ENCODE measurements at regions not wholly inside any gene's neighbourhood (a gene's known extent, or its start where the extent isn't known, plus 50 kb on each side); places are given as distances from the start of the nearest gene placed in this dataset.
A peak's percentile ranks its signal among the peaks of the same experiment; 100 is the strongest.

GRCh38 chr7:114854369-114854768 is 67.5 kb upstream of the MDFIC start:
- Histone ChIP-seq H3K36me3 (ENCODE audit: insufficient read depth, low read length) (no peaks in the 10 kb centered on the region), H2AFZ (ENCODE audit: low read length, unreplicated experiment) (no peak overlapping the region), H3K4me3 (ENCODE audit: low read depth, low read length) (no peak overlapping the region), H3K4me1 (ENCODE audit: control insufficient read depth, insufficient read depth, low read length, unreplicated experiment) (peaks cover 8% of the 10 kb centered on the region), H3K27me3 (ENCODE audit: insufficient read depth, low read length) (no peaks in the 10 kb centered on the region), H3K27ac (ENCODE audit: low read depth, low read length) (no peak overlapping the region), H3K79me2 (ENCODE audit: control insufficient read depth, insufficient read depth, low read length, unreplicated experiment) (no peaks in the 10 kb centered on the region)

- H3K4me1 ChIP-seq (ENCODE audit: control insufficient read depth, insufficient read depth, low read length, unreplicated experiment), result peaks cover 8% of the 10 kb centered on the region
- no peak overlapping the region for H3K27ac ChIP-seq (ENCODE audit: low read depth, low read length)
- H3K79me2 ChIP-seq (ENCODE audit: control insufficient read depth, insufficient read depth, low read length, unreplicated experiment), result no peaks in the 10 kb centered on the region
- H3K36me3 ChIP-seq (ENCODE audit: insufficient read depth, low read length), result no peaks in the 10 kb centered on the region
- H3K4me3 ChIP-seq (ENCODE audit: low read depth, low read length), result no peak overlapping the region; the same call in 1 of the 2 replicates
- no peaks in the 10 kb centered on the region for H3K27me3 ChIP-seq (ENCODE audit: insufficient read depth, low read length)
- H2AFZ ChIP-seq (ENCODE audit: low read length, unreplicated experiment), result peak overlapping the region; percentile 76
Observed at GRCh38 chr7:114856625-114857024, 65.3 kb upstream of the MDFIC start.

DNA sequence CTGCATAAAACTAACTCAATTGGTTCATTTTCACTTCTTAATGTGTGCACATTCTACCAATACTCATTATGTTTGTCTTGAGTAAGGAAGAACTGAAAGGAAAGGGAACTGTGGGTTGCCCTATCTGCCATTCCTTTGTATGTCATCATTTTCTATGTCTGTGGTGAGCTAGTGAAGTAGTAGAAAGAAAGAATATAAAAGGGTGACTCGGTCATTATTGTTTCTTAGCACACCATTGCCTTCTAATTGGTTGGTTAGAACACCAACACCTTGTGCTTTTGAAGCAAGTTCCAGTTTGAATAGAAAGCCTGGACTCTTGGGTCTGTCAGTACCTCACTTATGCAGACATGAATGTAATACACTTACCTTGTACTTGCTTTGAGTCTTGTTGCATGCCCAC is 64.3 kb upstream of the MDFIC start:
- Histone ChIP-seq H3K27ac (ENCODE audit: low read depth, low read length) (no peak overlapping the region), H3K27me3 (ENCODE audit: insufficient read depth, low read length) (no peaks in the 10 kb centered on the region), H3K4me3 (ENCODE audit: low read depth, low read length) (no peak overlapping the region), H3K4me1 (ENCODE audit: control insufficient read depth, insufficient read depth, low read length, unreplicated experiment) (peaks cover 8% of the 10 kb centered on the region), H3K79me2 (ENCODE audit: control insufficient read depth, insufficient read depth, low read length, unreplicated experiment) (no peaks in the 10 kb centered on the region), H3K36me3 (ENCODE audit: insufficient read depth, low read length) (no peaks in the 10 kb centered on the region), H2AFZ (ENCODE audit: low read length, unreplicated experiment) (no peak overlapping the region)

DNA sequence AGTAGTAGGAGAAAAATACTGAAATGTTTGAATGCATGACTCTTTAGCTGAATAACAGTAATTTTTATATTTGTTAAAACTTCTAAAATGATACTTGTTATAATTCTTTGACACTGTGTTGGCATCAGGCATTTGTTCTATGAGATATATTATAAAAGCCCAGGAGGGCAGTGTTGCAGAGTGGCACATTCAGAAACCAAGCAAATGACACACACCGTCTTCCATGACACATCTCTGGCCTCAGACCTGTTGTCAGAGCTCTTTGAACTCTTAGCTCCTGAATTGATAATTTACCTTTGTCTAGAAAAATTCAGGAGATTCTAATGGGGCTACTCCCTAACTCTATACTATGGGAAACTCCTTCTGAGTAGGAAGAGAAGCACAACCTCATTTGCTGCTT is 62.4 kb upstream of the MDFIC start:
- H3K79me2 ChIP-seq (ENCODE audit: control insufficient read depth, insufficient read depth, low read length, unreplicated experiment), result no peaks in the 10 kb centered on the region
- H3K27me3 ChIP-seq (ENCODE audit: insufficient read depth, low read length), result no peaks in the 10 kb centered on the region
- H3K4me1 ChIP-seq (ENCODE audit: control insufficient read depth, insufficient read depth, low read length, unreplicated experiment), result peaks cover 16% of the 10 kb centered on the region
- no peaks in the 10 kb centered on the region for H3K36me3 ChIP-seq (ENCODE audit: insufficient read depth, low read length)
- H3K4me3 ChIP-seq (ENCODE audit: low read depth, low read length), result no peak overlapping the region
- no peak overlapping the region for H2AFZ ChIP-seq (ENCODE audit: low read length, unreplicated experiment)
- H3K27ac ChIP-seq (ENCODE audit: low read depth, low read length), result no peak overlapping the region

DNA sequence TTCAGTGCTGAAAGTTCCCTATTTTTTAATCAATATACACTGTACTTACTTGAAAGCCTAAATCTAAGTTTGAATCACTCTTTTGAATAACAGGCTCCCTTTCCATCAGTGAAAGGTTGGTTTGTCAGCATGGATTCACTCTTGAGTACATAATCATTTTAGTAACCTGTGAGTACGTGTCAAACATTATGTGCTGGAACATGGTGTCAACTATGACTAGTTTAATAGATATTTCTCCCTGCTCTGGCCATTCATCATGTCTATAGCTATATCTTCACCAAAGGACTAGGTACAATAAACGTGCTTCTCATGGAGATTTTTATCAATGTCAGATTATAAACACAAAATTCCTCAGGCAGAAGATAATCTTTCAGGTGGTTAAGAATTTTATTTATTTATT is 61.7 kb upstream of the MDFIC start:
- Histone ChIP-seq H3K4me1 (ENCODE audit: control insufficient read depth, insufficient read depth, low read length, unreplicated experiment) (peaks cover 21% of the 10 kb centered on the region), H3K4me3 (ENCODE audit: low read depth, low read length) (no peak overlapping the region), H3K27ac (ENCODE audit: low read depth, low read length) (no peak overlapping the region), H2AFZ (ENCODE audit: low read length, unreplicated experiment) (no peak overlapping the region), H3K36me3 (ENCODE audit: insufficient read depth, low read length) (no peaks in the 10 kb centered on the region), H3K27me3 (ENCODE audit: insufficient read depth, low read length) (no peaks in the 10 kb centered on the region), H3K79me2 (ENCODE audit: control insufficient read depth, insufficient read depth, low read length, unreplicated experiment) (no peaks in the 10 kb centered on the region)

DNA sequence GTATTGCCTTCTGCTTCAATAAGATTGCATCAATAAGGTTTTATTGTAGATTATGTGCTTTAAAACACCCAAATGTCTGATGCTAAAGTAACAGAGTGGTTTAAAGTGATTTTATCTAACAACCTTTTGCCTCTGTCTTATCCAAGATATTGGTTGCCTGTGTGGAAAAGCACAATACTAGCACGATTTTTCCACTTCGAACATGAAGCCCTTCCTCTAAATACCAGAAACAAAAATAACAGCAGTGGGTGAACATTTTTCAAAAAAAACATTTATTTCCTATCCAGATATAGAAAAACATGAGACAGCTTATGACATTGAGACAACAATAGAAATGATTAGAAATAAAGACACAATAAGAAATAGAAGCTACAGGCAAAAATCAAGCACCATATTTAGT is 59.5 kb upstream of the MDFIC start:
- H3K4me3 ChIP-seq (ENCODE audit: low read depth, low read length), result no peak overlapping the region
- no peaks in the 10 kb centered on the region for H3K27me3 ChIP-seq (ENCODE audit: insufficient read depth, low read length)
- H3K36me3 ChIP-seq (ENCODE audit: insufficient read depth, low read length), result no peaks in the 10 kb centered on the region
- no peak overlapping the region for H3K27ac ChIP-seq (ENCODE audit: low read depth, low read length)
- no peaks in the 10 kb centered on the region for H3K79me2 ChIP-seq (ENCODE audit: control insufficient read depth, insufficient read depth, low read length, unreplicated experiment)
- H2AFZ ChIP-seq (ENCODE audit: low read length, unreplicated experiment), result no peak overlapping the region
- peaks cover 13% of the 10 kb centered on the region for H3K4me1 ChIP-seq (ENCODE audit: control insufficient read depth, insufficient read depth, low read length, unreplicated experiment)

DNA sequence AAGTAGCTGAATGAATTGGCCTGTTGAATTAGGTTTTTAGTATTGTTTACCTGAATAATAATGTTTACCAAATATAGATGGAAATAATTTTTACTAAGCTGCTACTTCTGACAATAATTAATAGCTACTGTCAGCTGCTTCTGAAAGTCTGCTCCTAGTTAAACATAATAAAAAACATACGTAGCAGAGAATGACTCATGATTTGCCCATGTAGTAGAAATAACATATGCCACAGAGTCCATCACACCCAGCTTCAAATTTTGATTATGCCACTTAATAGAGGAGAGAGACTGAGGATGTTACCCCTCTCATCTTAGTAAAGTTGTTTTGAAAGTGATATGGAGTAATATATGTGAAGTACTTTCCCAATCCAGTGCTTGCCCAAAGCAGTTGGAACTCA is 57.6 kb upstream of the MDFIC start:
- Histone ChIP-seq H3K79me2 (ENCODE audit: control insufficient read depth, insufficient read depth, low read length, unreplicated experiment) (no peaks in the 10 kb centered on the region), H3K27me3 (ENCODE audit: insufficient read depth, low read length) (no peaks in the 10 kb centered on the region), H3K4me1 (ENCODE audit: control insufficient read depth, insufficient read depth, low read length, unreplicated experiment) (peaks cover 13% of the 10 kb centered on the region), H3K4me3 (ENCODE audit: low read depth, low read length) (no peak overlapping the region), H2AFZ (ENCODE audit: low read length, unreplicated experiment) (no peak overlapping the region), H3K36me3 (ENCODE audit: insufficient read depth, low read length) (no peaks in the 10 kb centered on the region), H3K27ac (ENCODE audit: low read depth, low read length) (no peak overlapping the region)

DNA sequence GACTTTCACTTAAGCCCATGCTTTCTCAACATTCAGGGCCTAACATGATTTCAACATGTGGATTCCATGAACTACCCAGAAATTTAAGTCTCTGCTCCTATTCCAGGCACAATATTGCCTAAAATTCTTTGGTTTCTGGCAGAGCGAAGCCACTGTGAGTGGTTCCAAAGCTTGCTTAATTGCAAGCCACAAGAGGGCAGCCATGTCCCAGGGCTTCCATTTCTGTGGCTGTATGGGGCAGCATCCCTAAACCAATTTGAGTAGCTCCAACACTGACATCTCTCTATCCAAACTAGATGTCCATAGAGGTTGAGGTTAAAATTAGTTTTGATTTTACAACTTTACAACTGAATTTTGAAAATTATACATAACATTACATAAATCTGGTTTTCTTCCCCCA is 56.3 kb upstream of the MDFIC start:
- no peaks in the 10 kb centered on the region for H3K36me3 ChIP-seq (ENCODE audit: insufficient read depth, low read length)
- no peak overlapping the region for H2AFZ ChIP-seq (ENCODE audit: low read length, unreplicated experiment)
- H3K27me3 ChIP-seq (ENCODE audit: insufficient read depth, low read length), result no peaks in the 10 kb centered on the region
- no peak overlapping the region for H3K4me3 ChIP-seq (ENCODE audit: low read depth, low read length)
- peaks cover 13% of the 10 kb centered on the region for H3K4me1 ChIP-seq (ENCODE audit: control insufficient read depth, insufficient read depth, low read length, unreplicated experiment)
- H3K27ac ChIP-seq (ENCODE audit: low read depth, low read length), result no peak overlapping the region
- no peaks in the 10 kb centered on the region for H3K79me2 ChIP-seq (ENCODE audit: control insufficient read depth, insufficient read depth, low read length, unreplicated experiment)
